GM12892 (cell line): ENCODE measurements at regions not wholly inside any gene's neighbourhood (a gene's known extent, or its start where the extent isn't known, plus 50 kb on each side); places are given as distances from the start of the nearest gene placed in this dataset.

Experiments
- POLR2A ChIP-seq: IDR thresholded peaks from 2 replicates; pipeline ENCODE4 v1.6.1; 2011; ENCODE audit warnings: low read depth, low read length, control low read depth
- POLR2AphosphoS5 ChIP-seq: IDR thresholded peaks from 2 replicates; pipeline ENCODE4 v1.6.1; 2011; ENCODE audit warnings: low read depth, low read length, control low read depth
- TAF1 ChIP-seq: IDR thresholded peaks from 2 replicates; pipeline ENCODE4 v1.6.1; 2011; ENCODE audit warnings: low read depth, mild to moderate bottlenecking, control low read depth, low read length, borderline replicate concordance

- no peak for TF ChIP-seq TAF1
- no peak for TF ChIP-seq POLR2AphosphoS5
- no peak for TF ChIP-seq POLR2A
Measured at GRCh38 chr2:156852210-156852609, 405.3 kb upstream of the GALNT5 start.
